WTC11 (cell line): ENCODE measurements at regions not wholly inside any gene's neighbourhood (a gene's known extent, or its start where the extent isn't known, plus 50 kb on each side); places are given as distances from the start of the nearest gene placed in this dataset.

Experiments
- CREB1 ChIP-seq: sonication (generic); formaldehyde crosslinking; IDR thresholded peaks from 2 replicates; pipeline ENCODE4 v1.8.0; 2023; ENCODE audit warnings: mild to moderate bottlenecking, missing genetic modification reagents
- OVOL2 ChIP-seq: fragments of 250-450 bp; sonication (Bioruptor Pico); IDR thresholded peaks from 2 replicates; pipeline ENCODE4 v1.9.0; 2021; ENCODE audit warnings: mild to moderate bottlenecking, borderline replicate concordance
- SMAD4 ChIP-seq: sonication (generic); formaldehyde crosslinking; IDR thresholded peaks from 2 replicates; pipeline ENCODE4 v1.8.0; 2022; ENCODE audit warnings: mild to moderate bottlenecking, missing genetic modification reagents
- SP1 ChIP-seq: sonication (generic); formaldehyde crosslinking; conservative IDR thresholded peaks from 2 replicates; pipeline ENCODE4 v1.8.1; 2022; ENCODE audit warnings: missing genetic modification reagents
- TF ChIP-seq, protein P1 (sequence below): sonication (generic); formaldehyde crosslinking; IDR thresholded peaks from 2 replicates; pipeline ENCODE4 v1.8.1; 2023; ENCODE audit warnings: mild to moderate bottlenecking, missing genetic modification reagents, moderate library complexity
- TF ChIP-seq, protein P2 (sequence below): sonication (generic); formaldehyde crosslinking; IDR thresholded peaks from 2 replicates; pipeline ENCODE4 v1.8.0; 2022; ENCODE audit warnings: mild to moderate bottlenecking, missing genetic modification reagents
- TF ChIP-seq, protein P3 (sequence below): fragments of 200-600 bp; IDR thresholded peaks from 2 replicates; pipeline ENCODE4 v1.8.0; 2022; ENCODE audit warnings: antibody characterized with exemption
- TF ChIP-seq, protein P4 (sequence below): sonication (generic); formaldehyde crosslinking; IDR thresholded peaks from 2 replicates; pipeline ENCODE4 v1.8.0; 2022; ENCODE audit warnings: mild to moderate bottlenecking, missing genetic modification reagents

DNA sequence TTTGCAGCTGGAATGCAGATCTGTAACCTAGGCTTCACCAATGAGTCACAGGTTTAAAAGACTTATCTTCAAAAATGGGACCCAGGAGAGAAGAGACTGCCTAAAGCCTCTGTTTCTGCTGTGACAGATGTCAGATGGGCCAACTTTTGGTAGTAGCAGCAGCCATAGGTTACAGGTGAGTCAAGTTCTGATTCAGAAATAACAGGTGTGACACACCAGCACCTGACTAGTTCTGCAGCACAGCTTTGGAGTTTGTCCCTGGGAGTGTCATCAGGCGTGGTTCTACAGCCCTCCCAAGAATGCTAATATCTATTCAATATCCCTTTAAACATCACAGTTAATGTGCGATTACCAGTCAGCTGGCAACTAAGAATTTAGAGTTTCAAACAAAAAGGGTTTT lies 121.9 kb upstream of the BTN3A2 start:
- TF ChIP-seq SMAD4 (CRISPR knock-in tag) (no peak), OVOL2 (CRISPR knock-in tag) (no peak), CREB1 (no peak), SP1 (CRISPR knock-in tag) (no peak)
- TF ChIP-seq, protein P1, sequence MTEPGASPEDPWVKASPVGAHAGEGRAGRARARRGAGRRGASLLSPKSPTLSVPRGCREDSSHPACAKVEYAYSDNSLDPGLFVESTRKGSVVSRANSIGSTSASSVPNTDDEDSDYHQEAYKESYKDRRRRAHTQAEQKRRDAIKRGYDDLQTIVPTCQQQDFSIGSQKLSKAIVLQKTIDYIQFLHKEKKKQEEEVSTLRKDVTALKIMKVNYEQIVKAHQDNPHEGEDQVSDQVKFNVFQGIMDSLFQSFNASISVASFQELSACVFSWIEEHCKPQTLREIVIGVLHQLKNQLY (CRISPR knock-in tag): no peak
- TF ChIP-seq, protein P2, sequence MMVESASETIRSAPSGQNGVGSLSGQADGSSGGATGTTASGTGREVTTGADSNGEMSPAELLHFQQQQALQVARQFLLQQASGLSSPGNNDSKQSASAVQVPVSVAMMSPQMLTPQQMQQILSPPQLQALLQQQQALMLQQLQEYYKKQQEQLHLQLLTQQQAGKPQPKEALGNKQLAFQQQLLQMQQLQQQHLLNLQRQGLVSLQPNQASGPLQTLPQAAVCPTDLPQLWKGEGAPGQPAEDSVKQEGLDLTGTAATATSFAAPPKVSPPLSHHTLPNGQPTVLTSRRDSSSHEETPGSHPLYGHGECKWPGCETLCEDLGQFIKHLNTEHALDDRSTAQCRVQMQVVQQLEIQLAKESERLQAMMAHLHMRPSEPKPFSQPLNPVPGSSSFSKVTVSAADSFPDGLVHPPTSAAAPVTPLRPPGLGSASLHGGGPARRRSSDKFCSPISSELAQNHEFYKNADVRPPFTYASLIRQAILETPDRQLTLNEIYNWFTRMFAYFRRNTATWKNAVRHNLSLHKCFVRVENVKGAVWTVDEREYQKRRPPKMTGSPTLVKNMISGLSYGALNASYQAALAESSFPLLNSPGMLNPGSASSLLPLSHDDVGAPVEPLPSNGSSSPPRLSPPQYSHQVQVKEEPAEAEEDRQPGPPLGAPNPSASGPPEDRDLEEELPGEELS (CRISPR knock-in tag): no peak
- TF ChIP-seq, protein P3, sequence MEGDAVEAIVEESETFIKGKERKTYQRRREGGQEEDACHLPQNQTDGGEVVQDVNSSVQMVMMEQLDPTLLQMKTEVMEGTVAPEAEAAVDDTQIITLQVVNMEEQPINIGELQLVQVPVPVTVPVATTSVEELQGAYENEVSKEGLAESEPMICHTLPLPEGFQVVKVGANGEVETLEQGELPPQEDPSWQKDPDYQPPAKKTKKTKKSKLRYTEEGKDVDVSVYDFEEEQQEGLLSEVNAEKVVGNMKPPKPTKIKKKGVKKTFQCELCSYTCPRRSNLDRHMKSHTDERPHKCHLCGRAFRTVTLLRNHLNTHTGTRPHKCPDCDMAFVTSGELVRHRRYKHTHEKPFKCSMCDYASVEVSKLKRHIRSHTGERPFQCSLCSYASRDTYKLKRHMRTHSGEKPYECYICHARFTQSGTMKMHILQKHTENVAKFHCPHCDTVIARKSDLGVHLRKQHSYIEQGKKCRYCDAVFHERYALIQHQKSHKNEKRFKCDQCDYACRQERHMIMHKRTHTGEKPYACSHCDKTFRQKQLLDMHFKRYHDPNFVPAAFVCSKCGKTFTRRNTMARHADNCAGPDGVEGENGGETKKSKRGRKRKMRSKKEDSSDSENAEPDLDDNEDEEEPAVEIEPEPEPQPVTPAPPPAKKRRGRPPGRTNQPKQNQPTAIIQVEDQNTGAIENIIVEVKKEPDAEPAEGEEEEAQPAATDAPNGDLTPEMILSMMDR: no peak
- TF ChIP-seq, protein P4, sequence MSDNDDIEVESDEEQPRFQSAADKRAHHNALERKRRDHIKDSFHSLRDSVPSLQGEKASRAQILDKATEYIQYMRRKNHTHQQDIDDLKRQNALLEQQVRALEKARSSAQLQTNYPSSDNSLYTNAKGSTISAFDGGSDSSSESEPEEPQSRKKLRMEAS: no peak
